ENCODE measurements at regions not wholly inside any gene's neighbourhood (a gene's known extent, or its start where the extent isn't known, plus 50 kb on each side); places are given as distances from the start of the nearest gene placed in this dataset.

- Histone ChIP-seq H3K4me3 (ENCODE audit: low read depth in 1 of 2, low read length in 2 of 2) (no peak overlapping the region), H3K27me3 (ENCODE audit: control insufficient read depth in 1 of 2, insufficient read depth in 2 of 2, low read length in 2 of 2) (no peaks in the 10 kb centered on the region), H3K36me3 (ENCODE audit: control insufficient read depth in 2 of 2, insufficient read depth in 2 of 2, low read length in 1 of 2) (no peaks in the 10 kb centered on the region), H3K9me3 (ENCODE audit: control insufficient read depth in 2 of 2, insufficient read depth in 1 of 2, low read depth in 1 of 2, low read length in 1 of 2) (no peaks in the 10 kb centered on the region), H3K27ac (ENCODE audit: low read depth in 2 of 2, low read length in 1 of 2) (no peak overlapping the region), H3K4me1 (ENCODE audit: control insufficient read depth in 2 of 2, insufficient read depth in 2 of 2, low read length in 1 of 2) (no peaks in the 10 kb centered on the region)
- 40 to 44% methylated on average over 2 of the region's 2 CpGs for WGBS, 2 donors
Observed at GRCh38 chr10:91120348-91120747, 100.1 kb upstream of the PCGF5 start.

GRCh38 chr10:91123261-91123660 is 97.2 kb upstream of the PCGF5 start:
- Histone ChIP-seq H3K4me1 (ENCODE audit: control insufficient read depth in 2 of 2, insufficient read depth in 2 of 2, low read length in 1 of 2) (no peaks in the 10 kb centered on the region), H3K4me3 (ENCODE audit: low read depth in 1 of 2, low read length in 2 of 2) (no peak overlapping the region), H3K36me3 (ENCODE audit: control insufficient read depth in 2 of 2, insufficient read depth in 2 of 2, low read length in 1 of 2) (no peaks in the 10 kb centered on the region), H3K9me3 (ENCODE audit: control insufficient read depth in 2 of 2, insufficient read depth in 1 of 2, low read depth in 1 of 2, low read length in 1 of 2) (no peaks in the 10 kb centered on the region), H3K27ac (ENCODE audit: low read depth in 2 of 2, low read length in 1 of 2) (no peak overlapping the region), H3K27me3 (ENCODE audit: control insufficient read depth in 1 of 2, insufficient read depth in 2 of 2, low read length in 2 of 2) (no peaks in the 10 kb centered on the region)
- WGBS, 2 donors = 65 to 70% methylated on average over 5 of the region's 5 CpGs

- no peaks in the 10 kb centered on the region for H3K36me3 ChIP-seq (ENCODE audit: control insufficient read depth in 2 of 2, insufficient read depth in 2 of 2, low read length in 1 of 2)
- H3K4me3 ChIP-seq (ENCODE audit: low read depth in 1 of 2, low read length in 2 of 2) = no peak overlapping the region
- H3K4me1 ChIP-seq (ENCODE audit: control insufficient read depth in 2 of 2, insufficient read depth in 2 of 2, low read length in 1 of 2) = no peaks in the 10 kb centered on the region
- WGBS, 2 donors = 53 to 58% methylated on average over 2 of the region's 2 CpGs
- H3K27ac ChIP-seq (ENCODE audit: low read depth in 2 of 2, low read length in 1 of 2) = no peak overlapping the region
- no peaks in the 10 kb centered on the region for H3K27me3 ChIP-seq (ENCODE audit: control insufficient read depth in 1 of 2, insufficient read depth in 2 of 2, low read length in 2 of 2)
- H3K9me3 ChIP-seq (ENCODE audit: control insufficient read depth in 2 of 2, insufficient read depth in 1 of 2, low read depth in 1 of 2, low read length in 1 of 2) = no peaks in the 10 kb centered on the region
Observed at GRCh38 chr10:91124016-91124415, 96.4 kb upstream of the PCGF5 start.

GRCh38 chr10:91126471-91126870 is 94.0 kb upstream of the PCGF5 start:
- Histone ChIP-seq H3K27ac (ENCODE audit: low read depth in 2 of 2, low read length in 1 of 2) (no peak overlapping the region), H3K9me3 (ENCODE audit: control insufficient read depth in 2 of 2, insufficient read depth in 1 of 2, low read depth in 1 of 2, low read length in 1 of 2) (no peaks in the 10 kb centered on the region), H3K4me3 (ENCODE audit: low read depth in 1 of 2, low read length in 2 of 2) (no peak overlapping the region), H3K4me1 (ENCODE audit: control insufficient read depth in 2 of 2, insufficient read depth in 2 of 2, low read length in 1 of 2) (no peaks in the 10 kb centered on the region), H3K27me3 (ENCODE audit: control insufficient read depth in 1 of 2, insufficient read depth in 2 of 2, low read length in 2 of 2) (no peaks in the 10 kb centered on the region), H3K36me3 (ENCODE audit: control insufficient read depth in 2 of 2, insufficient read depth in 2 of 2, low read length in 1 of 2) (no peaks in the 10 kb centered on the region)
- WGBS, 2 donors = 87 to 89% methylated on average over 2 of the region's 2 CpGs

GRCh38 chr10:91127341-91128082 is 93.0 kb upstream of the PCGF5 start:
- 72 to 75% methylated on average over 3 of the region's 3 CpGs for WGBS, 2 donors
- Histone ChIP-seq H3K9me3 (ENCODE audit: control insufficient read depth in 2 of 2, insufficient read depth in 1 of 2, low read depth in 1 of 2, low read length in 1 of 2) (no peaks in the 10 kb centered on the region), H3K4me1 (ENCODE audit: control insufficient read depth in 2 of 2, insufficient read depth in 2 of 2, low read length in 1 of 2) (no peaks in the 10 kb centered on the region), H3K36me3 (ENCODE audit: control insufficient read depth in 2 of 2, insufficient read depth in 2 of 2, low read length in 1 of 2) (no peaks in the 10 kb centered on the region), H3K27me3 (ENCODE audit: control insufficient read depth in 1 of 2, insufficient read depth in 2 of 2, low read length in 2 of 2) (no peaks in the 10 kb centered on the region), H3K27ac (ENCODE audit: low read depth in 2 of 2, low read length in 1 of 2) (no peak overlapping the region), H3K4me3 (ENCODE audit: low read depth in 1 of 2, low read length in 2 of 2) (no peak overlapping the region)

- peaks cover 0 to 5% of the 10 kb centered on the region in 2 donors for H3K27me3 ChIP-seq (ENCODE audit: control insufficient read depth in 1 of 2, insufficient read depth in 2 of 2, low read length in 2 of 2)
- H3K27ac ChIP-seq (ENCODE audit: low read depth in 2 of 2, low read length in 1 of 2) = no peak overlapping the region
- no peaks in the 10 kb centered on the region for H3K4me1 ChIP-seq (ENCODE audit: control insufficient read depth in 2 of 2, insufficient read depth in 2 of 2, low read length in 1 of 2)
- H3K36me3 ChIP-seq (ENCODE audit: control insufficient read depth in 2 of 2, insufficient read depth in 2 of 2, low read length in 1 of 2) = no peaks in the 10 kb centered on the region
- no peak overlapping the region for H3K4me3 ChIP-seq (ENCODE audit: low read depth in 1 of 2, low read length in 2 of 2)
- no peaks in the 10 kb centered on the region for H3K9me3 ChIP-seq (ENCODE audit: control insufficient read depth in 2 of 2, insufficient read depth in 1 of 2, low read depth in 1 of 2, low read length in 1 of 2)
- WGBS, 2 donors = 77 to 78% methylated on average over 7 of the region's 7 CpGs
Observed at GRCh38 chr10:91135113-91135512, 85.3 kb upstream of the PCGF5 start.

GRCh38 chr10:91137011-91137643 is 83.3 kb upstream of the PCGF5 start:
- 95 to 96% methylated on average over 6 of the region's 6 CpGs for whole genome bisulfite sequencing, 2 donors
- no peaks in the 10 kb centered on the region for H3K4me1 ChIP-seq (ENCODE audit: control insufficient read depth in 2 of 2, insufficient read depth in 2 of 2, low read length in 1 of 2)
- H3K9me3 ChIP-seq (ENCODE audit: control insufficient read depth in 2 of 2, insufficient read depth in 1 of 2, low read depth in 1 of 2, low read length in 1 of 2) = no peaks in the 10 kb centered on the region
- no peaks in the 10 kb centered on the region for H3K36me3 ChIP-seq (ENCODE audit: control insufficient read depth in 2 of 2, insufficient read depth in 2 of 2, low read length in 1 of 2)
- H3K27ac ChIP-seq (ENCODE audit: low read depth in 2 of 2, low read length in 1 of 2) = no peak overlapping the region
- H3K4me3 ChIP-seq (ENCODE audit: low read depth in 1 of 2, low read length in 2 of 2) = no peak overlapping the region
- peaks cover 0 to 5% of the 10 kb centered on the region in 2 donors for H3K27me3 ChIP-seq (ENCODE audit: control insufficient read depth in 1 of 2, insufficient read depth in 2 of 2, low read length in 2 of 2)

GRCh38 chr10:91137822-91138221 is 82.6 kb upstream of the PCGF5 start:
- H3K4me3 ChIP-seq (ENCODE audit: low read depth in 1 of 2, low read length in 2 of 2) = no peak overlapping the region
- no peaks in the 10 kb centered on the region for H3K36me3 ChIP-seq (ENCODE audit: control insufficient read depth in 2 of 2, insufficient read depth in 2 of 2, low read length in 1 of 2)
- no peaks in the 10 kb centered on the region for H3K9me3 ChIP-seq (ENCODE audit: control insufficient read depth in 2 of 2, insufficient read depth in 1 of 2, low read depth in 1 of 2, low read length in 1 of 2)
- 48 to 57% methylated on average over 1 of the region's 1 CpG for WGBS, 2 donors
- no peak overlapping the region for H3K27ac ChIP-seq (ENCODE audit: low read depth in 2 of 2, low read length in 1 of 2)
- H3K4me1 ChIP-seq (ENCODE audit: control insufficient read depth in 2 of 2, insufficient read depth in 2 of 2, low read length in 1 of 2) = no peaks in the 10 kb centered on the region
- peaks cover 0 to 5% of the 10 kb centered on the region in 2 donors for H3K27me3 ChIP-seq (ENCODE audit: control insufficient read depth in 1 of 2, insufficient read depth in 2 of 2, low read length in 2 of 2)

- Histone ChIP-seq H3K4me1 (ENCODE audit: control insufficient read depth in 2 of 2, insufficient read depth in 2 of 2, low read length in 1 of 2) (no peaks in the 10 kb centered on the region), H3K27me3 (ENCODE audit: control insufficient read depth in 1 of 2, insufficient read depth in 2 of 2, low read length in 2 of 2) (peaks cover 3 to 5% of the 10 kb centered on the region in 2 donors), H3K27ac (ENCODE audit: low read depth in 2 of 2, low read length in 1 of 2) (no peak overlapping the region), H3K36me3 (ENCODE audit: control insufficient read depth in 2 of 2, insufficient read depth in 2 of 2, low read length in 1 of 2) (no peaks in the 10 kb centered on the region), H3K9me3 (ENCODE audit: control insufficient read depth in 2 of 2, insufficient read depth in 1 of 2, low read depth in 1 of 2, low read length in 1 of 2) (peaks cover 0 to 4% of the 10 kb centered on the region in 2 donors), H3K4me3 (ENCODE audit: low read depth in 1 of 2, low read length in 2 of 2) (no peak overlapping the region)
- 64 to 67% methylated on average over 6 of the region's 6 CpGs for WGBS, 2 donors
Observed at GRCh38 chr10:91140995-91141549, 79.4 kb upstream of the PCGF5 start.
